GM12878 (cell line): ENCODE measurements at regions not wholly inside any gene's neighbourhood (a gene's known extent, or its start where the extent isn't known, plus 50 kb on each side); places are given as distances from the start of the nearest gene placed in this dataset.

ENCODE experiments used
- ATAC-seq: fragments of 200-7000 bp; cut with Tn5 transposase; 3 replicates; pipeline ENCODE4 v1.9.1; 2020; ENCODE audit warnings: mild to moderate bottlenecking, moderate library complexity
- BruUV-seq: library from RNA; stranded (reverse); fragments of 400-500 nt; replicated peaks from 2 replicates; lab custom pipeline; 2021; lab: Mats Ljungman, UMichigan
- CTCF ChIA-PET: fragments of 300-600 bp; sonication (Branson Sonifier 250); formaldehyde crosslinking; extraction: SDS; loops from one replicate; lab custom pipeline; 2021; ENCODE audit warnings: inconsistent platforms; lab: Yijun Ruan, JAX
- POLR2A ChIA-PET: fragments of 350-600 bp; formaldehyde crosslinking; extraction: SDS; loops from one replicate; lab custom pipeline; 2021; ENCODE audit warnings: inconsistent platforms; lab: Charles Lee
- RAD21 ChIA-PET: fragments of 300-600 bp; sonication (Branson Sonifier 250); formaldehyde crosslinking; loops from one replicate; lab custom pipeline; 2023; ENCODE audit warnings: antibody characterized with exemption; ENCODE audit not compliant: unreplicated experiment; lab: Charles Lee
- SMC1A ChIA-PET: fragments of 300-600 bp; sonication (Branson Sonifier 250); formaldehyde crosslinking; loops from one replicate; lab custom pipeline; 2023; ENCODE audit not compliant: unreplicated experiment, uncharacterized antibody; lab: Charles Lee
- DNase-seq: peaks from one replicate; pipeline ENCODE4 v3.0.0-alpha.2; 2011; ENCODE audit warnings: low read depth, low spot score
- FAIRE-seq: peaks from 3 replicates; lab custom pipeline; 2011; peaks lifted over from hg19 to GRCh38; lab: Jason Lieb, UNC
- H2AFZ ChIP-seq: 2 replicates; pipeline ENCODE4 v1.6.0; 2011; ENCODE audit warnings: low read depth, low read length, control low read depth; ENCODE audit not compliant: control insufficient read depth
- H3K27ac ChIP-seq: 2 replicates; pipeline ENCODE4 v1.5.1; 2011; ENCODE audit warnings: control low read depth; ENCODE audit not compliant: control insufficient read depth, insufficient read depth
- H3K27me3 ChIP-seq, 2 experiments: replicated peaks in 1 of 2; 2 replicates each; pipeline versions ENCODE4 v1.6.0 to v1.6.1; 2011; ENCODE audit warnings: low read length in 1 of 2; ENCODE audit not compliant: control insufficient read depth in 2 of 2, insufficient read depth in 2 of 2
- H3K36me3 ChIP-seq, 2 experiments: 2 replicates each; pipeline ENCODE4 v1.5.1; 2011; ENCODE audit warnings: low read length in 1 of 2; ENCODE audit not compliant: control insufficient read depth in 2 of 2, insufficient read depth in 2 of 2
- H3K4me1 ChIP-seq: 2 replicates; pipeline ENCODE4 v1.6.1; 2011; ENCODE audit warnings: mild to moderate bottlenecking, low read length, moderate library complexity, mixed read lengths; ENCODE audit not compliant: control insufficient read depth, insufficient read depth
- H3K4me2 ChIP-seq: 2 replicates; pipeline ENCODE4 v1.6.0; 2011; ENCODE audit warnings: control low read depth; ENCODE audit not compliant: control insufficient read depth, insufficient read depth
- H3K4me3 ChIP-seq: fragments of 200-600 bp; sonication (generic); 2 replicates; pipeline ENCODE4 v1.5.1; 2016
- H3K79me2 ChIP-seq: 2 replicates; pipeline ENCODE4 v1.6.0; 2011; ENCODE audit warnings: low read length; ENCODE audit not compliant: control insufficient read depth, insufficient read depth
- H3K9ac ChIP-seq: 2 replicates; pipeline ENCODE4 v1.8.0; 2011; ENCODE audit warnings: low read length, control low read depth, mixed read lengths; ENCODE audit not compliant: control insufficient read depth, insufficient read depth
- H3K9me3 ChIP-seq: replicated peaks from 3 replicates; pipeline ENCODE4 v1.5.1; 2011; ENCODE audit warnings: mild to moderate bottlenecking, low read length; ENCODE audit not compliant: control insufficient read depth, insufficient read depth
- H4K20me1 ChIP-seq: 2 replicates; pipeline ENCODE4 v1.6.0; 2011; ENCODE audit not compliant: control insufficient read depth, insufficient read depth
- BCL11A ChIP-seq: IDR thresholded peaks from 2 replicates; pipeline ENCODE4 v1.6.1; 2011; ENCODE audit warnings: low read depth, low read length
- CBFB ChIP-seq: IDR thresholded peaks from 2 replicates; pipeline ENCODE4 v1.6.1; 2016; ENCODE audit warnings: antibody characterized with exemption, low read depth
- CBX5 ChIP-seq: sonication (generic); IDR thresholded peaks from 2 replicates; pipeline ENCODE4 v1.6.1; 2016; ENCODE audit warnings: low read depth, moderate library complexity, mild to moderate bottlenecking, inconsistent platforms
- ETV6 ChIP-seq, 2 experiments: fragments of 450-650 bp in 1 of 2; IDR thresholded peaks in 1 of 2; conservative IDR thresholded peaks in 1 of 2; 2 replicates each; pipeline ENCODE4 v1.6.1; 2014; ENCODE audit warnings: antibody characterized with exemption in 1 of 2, borderline replicate concordance in 1 of 2, low read depth in 1 of 2, mild to moderate bottlenecking in 1 of 2, moderate library complexity in 1 of 2
- GABPA ChIP-seq: IDR thresholded peaks from 2 replicates; pipeline ENCODE4 v1.6.1; 2014; ENCODE audit warnings: antibody characterized with exemption, low read depth, mild to moderate bottlenecking, inconsistent platforms
- IKZF2 ChIP-seq, 2 experiments: fragments of 450-650 bp; IDR thresholded peaks; 2 replicates each; pipeline ENCODE4 v1.6.1; 2017; ENCODE audit warnings: mild to moderate bottlenecking in 2 of 2, moderate library complexity in 2 of 2
- MYB ChIP-seq: fragments of 150-350 bp; IDR thresholded peaks from 2 replicates; pipeline ENCODE4 v1.6.1; 2014; ENCODE audit warnings: mild to moderate bottlenecking, low read depth, low read length, borderline replicate concordance
- NFXL1 ChIP-seq: fragments of 450-650 bp; IDR thresholded peaks from 2 replicates; pipeline ENCODE4 v1.6.1; 2017; ENCODE audit warnings: antibody characterized with exemption, mild to moderate bottlenecking, borderline replicate concordance
- RBBP5 ChIP-seq: fragments of 200-600 bp; sonication (generic); conservative IDR thresholded peaks from 2 replicates; pipeline ENCODE4 v1.6.1; 2016
- RCOR1 ChIP-seq: conservative IDR thresholded peaks from 2 replicates; pipeline ENCODE4 v1.6.1; 2012; ENCODE audit warnings: low read depth, low read length, improper control_type of control experiment
- SIN3A ChIP-seq: IDR thresholded peaks from 2 replicates; pipeline ENCODE4 v1.6.1; 2012; ENCODE audit warnings: low read depth, low read length, improper control_type of control experiment
- SREBF2 ChIP-seq: IDR thresholded peaks from 2 replicates; pipeline ENCODE4 v1.6.1; 2012; ENCODE audit warnings: mild to moderate bottlenecking, low read length
- SRF ChIP-seq, 2 experiments: IDR thresholded peaks; 2 replicates each; pipeline ENCODE4 v1.6.1; 2011; ENCODE audit warnings: low read depth in 2 of 2, low read length in 2 of 2, mild to moderate bottlenecking in 1 of 2, moderate library complexity in 1 of 2
- STAT1 ChIP-seq: fragments of 450-650 bp; conservative IDR thresholded peaks from 2 replicates; pipeline ENCODE4 v1.6.1; 2014; ENCODE audit warnings: antibody characterized with exemption, mild to moderate bottlenecking
- ZNF217 ChIP-seq: fragments of 450-650 bp; IDR thresholded peaks from 2 replicates; pipeline ENCODE4 v1.6.1; 2017; ENCODE audit warnings: antibody characterized with exemption, mild to moderate bottlenecking
- WGBS: methylation state at CpG from one replicate; pipeline ENCODE4 v1.1.6; 2016; ENCODE audit warnings: low lambda C conversion rate; ENCODE audit not compliant: insufficient replicate concordance, insufficient coverage; ENCODE audit errors: missing lambda C conversion rate; 5-methylcytosine and 5-hydroxymethylcytosine counted together
- in situ Hi-C: fragments of 300-500 bp; cut with MboI; formaldehyde crosslinking; loops from 9 replicates; pipeline ENCODE4 v1.14.3; 2018; ENCODE audit warnings: mixed read lengths
- intact Hi-C: fragments of 100-400 bp; cut with micrococcal nuclease; formaldehyde crosslinking; loops from one replicate; pipeline ENCODE4 v1.14.2; 2022; ENCODE audit not compliant: unreplicated experiment

GRCh38 chr11:104385884-104386283 lies 221.9 kb upstream of the PDGFD start:
- 25% methylated on average over 1 of the region's 1 CpG for WGBS
- TF ChIP-seq SRF (IDR thresholded peaks at IDR 0.05; ENCODE audit: low read depth in 2 of 2, low read length in 2 of 2) (no peak), MYB (no peak), GABPA (no peak)
- Histone ChIP-seq H3K9ac (no peak overlapping the region), H3K36me3 (no peaks in the 10 kb centered on the region), H3K9me3 (no peaks in the 10 kb centered on the region), H3K27me3 (no peaks in the 10 kb centered on the region), H3K79me2 (no peaks in the 10 kb centered on the region), H3K4me3 (no peak overlapping the region), H2AFZ (no peak overlapping the region), H3K27ac (no peak overlapping the region), H4K20me1 (no peaks in the 10 kb centered on the region), H3K4me2 (no peak overlapping the region), H3K4me1 (no peaks in the 10 kb centered on the region)
- RAD21 ChIA-PET = no interaction called here
- CTCF ChIA-PET = no interaction called here
- FAIRE-seq = no peak
- no peak for ATAC-seq
- SMC1A ChIA-PET = no interaction called here
- intact Hi-C loops = no loop called here
- POLR2A ChIA-PET = no interaction called here
- in situ Hi-C loops = no loop called here
- no TSS peak for BruUV-seq
- DNase-seq = no peak

GRCh38 chr11:104380358-104380757 lies 216.4 kb upstream of the PDGFD start:
- Histone ChIP-seq H3K27ac (no peak overlapping the region), H4K20me1 (no peaks in the 10 kb centered on the region), H3K9me3 (no peaks in the 10 kb centered on the region), H3K27me3 (no peaks in the 10 kb centered on the region), H3K4me1 (no peaks in the 10 kb centered on the region), H3K4me2 (no peak overlapping the region), H3K9ac (no peak overlapping the region), H3K36me3 (no peaks in the 10 kb centered on the region), H3K4me3 (no peak overlapping the region), H3K79me2 (no peaks in the 10 kb centered on the region), H2AFZ (no peak overlapping the region)
- BruUV-seq = no TSS peak
- RAD21 ChIA-PET = no interaction called here
- SMC1A ChIA-PET = no interaction called here
- no peak for TF ChIP-seq BCL11A
- TF ChIP-seq SREBF2 = no peak
- no peak for TF ChIP-seq CBFB
- TF ChIP-seq STAT1 = no peak
- no peak for TF ChIP-seq SIN3A
- no peak for TF ChIP-seq ETV6 (conservative IDR thresholded peaks at IDR 0.05 in 1 of 2, IDR thresholded peaks at IDR 0.05 in 1 of 2; ENCODE audit: borderline replicate concordance in 1 of 2, low read depth in 1 of 2)
- TF ChIP-seq CBX5 = no peak
- TF ChIP-seq IKZF2 (IDR thresholded peaks at IDR 0.05) = no peak
- no peak for TF ChIP-seq RBBP5
- TF ChIP-seq RCOR1 = no peak
- TF ChIP-seq NFXL1 = no peak
- TF ChIP-seq ZNF217 = no peak
- POLR2A ChIA-PET = no interaction called here
- no peak for FAIRE-seq
- intact Hi-C loops (no loop called here), in situ Hi-C loops (no loop called here)
- CTCF ChIA-PET = no interaction called here
- ATAC-seq = no peak
- DNase-seq = no peak
